HepG2 (cell line): ENCODE measurements at regions not wholly inside any gene's neighbourhood (a gene's known extent, or its start where the extent isn't known, plus 50 kb on each side); places are given as distances from the start of the nearest gene placed in this dataset.

Experiments used
- HES4 ChIP-seq: sonication (generic); formaldehyde crosslinking; IDR thresholded peaks from 2 replicates; pipeline ENCODE4 v1.9.0; 2021; ENCODE audit warnings: mild to moderate bottlenecking, missing genetic modification reagents, borderline replicate concordance
- HMGXB4 ChIP-seq, 2 experiments: sonication (generic) in 1 of 2; formaldehyde crosslinking in 1 of 2; IDR thresholded peaks; 2 replicates each; pipeline versions ENCODE4 v1.4.0 to v1.6.1; 2018 to 2020; ENCODE audit warnings: missing genetic modification reagents in 2 of 2, borderline replicate concordance in 1 of 2, low read depth in 1 of 2, mild to moderate bottlenecking in 1 of 2, missing biosample characterization in 1 of 2
- MTA1 ChIP-seq: sonication (generic); formaldehyde crosslinking; IDR thresholded peaks from 2 replicates; pipeline ENCODE4 v1.4.0; 2020; ENCODE audit warnings: missing genetic modification reagents, mild to moderate bottlenecking, borderline replicate concordance
- PRDM4 ChIP-seq: sonication (generic); formaldehyde crosslinking; IDR thresholded peaks from 2 replicates; pipeline ENCODE4 v1.9.0; 2021; ENCODE audit warnings: missing genetic modification reagents, borderline replicate concordance
- RNF2 ChIP-seq: fragments of 450-650 bp; conservative IDR thresholded peaks from 2 replicates; pipeline ENCODE4 v1.6.1; 2016; ENCODE audit warnings: low read depth
- TCF12 ChIP-seq, 2 experiments: fragments of 450-650 bp in 1 of 2; sonication (generic) in 1 of 2; formaldehyde crosslinking in 1 of 2; IDR thresholded peaks; 2 replicates each; pipeline versions ENCODE4 v1.6.1 to v1.8.0; 2017 to 2022; ENCODE audit warnings: antibody characterized with exemption in 1 of 2, mild to moderate bottlenecking in 1 of 2, missing genetic modification reagents in 1 of 2, moderate library complexity in 1 of 2
- ZBTB33 ChIP-seq: sonication (generic); formaldehyde crosslinking; IDR thresholded peaks from 2 replicates; pipeline ENCODE4 v1.4.0; 2020; ENCODE audit warnings: missing genetic modification reagents
- ZNF207 ChIP-seq: fragments of 450-650 bp; IDR thresholded peaks from 2 replicates; pipeline ENCODE4 v1.6.1; 2016; ENCODE audit warnings: antibody characterized with exemption, borderline replicate concordance
- ZNF256 ChIP-seq: sonication (generic); formaldehyde crosslinking; conservative IDR thresholded peaks from 2 replicates; pipeline ENCODE4 v1.4.0; 2020; ENCODE audit warnings: missing genetic modification reagents
- ZNF44 ChIP-seq: sonication (generic); formaldehyde crosslinking; IDR thresholded peaks from 2 replicates; pipeline ENCODE4 v1.5.1; 2020; ENCODE audit warnings: mild to moderate bottlenecking, missing genetic modification reagents
- ZNF557 ChIP-seq: sonication (generic); formaldehyde crosslinking; IDR thresholded peaks from 2 replicates; pipeline ENCODE4 v1.4.0; 2020; ENCODE audit warnings: missing genetic modification reagents
- ZNF605 ChIP-seq: sonication (generic); formaldehyde crosslinking; IDR thresholded peaks from 2 replicates; pipeline ENCODE4 v1.8.0; 2022; ENCODE audit warnings: mild to moderate bottlenecking, missing genetic modification reagents
- ZNF670 ChIP-seq: sonication (generic); formaldehyde crosslinking; IDR thresholded peaks from 2 replicates; pipeline ENCODE4 v1.8.0; 2022; ENCODE audit warnings: mild to moderate bottlenecking, missing genetic modification reagents, borderline replicate concordance
- TF ChIP-seq, protein P1 (sequence below): sonication (generic); formaldehyde crosslinking; IDR thresholded peaks from 2 replicates; pipeline ENCODE4 v1.5.0; 2020; ENCODE audit warnings: mild to moderate bottlenecking, missing genetic modification reagents, moderate library complexity
- TF ChIP-seq, protein P2 (sequence below): sonication (generic); formaldehyde crosslinking; IDR thresholded peaks from 2 replicates; pipeline ENCODE4 v1.4.0; 2020; ENCODE audit warnings: missing genetic modification reagents

GRCh38 chr4:68732653-68733466 lies 62.4 kb upstream of the UGT2B15 start (continued):
- TF ChIP-seq PRDM4 (no peak), ZNF605 (CRISPR knock-in tag) (no peak), HES4 (CRISPR knock-in tag) (no peak), ZBTB33 (CRISPR knock-in tag) (no peak), ZNF44 (no peak), TCF12 (IDR thresholded peaks at IDR 0.05) (no peak), TCF12 (CRISPR knock-in tag; IDR thresholded peaks at IDR 0.05) (peak; percentile 98), HMGXB4 (CRISPR knock-in tag; IDR thresholded peaks at IDR 0.05; ENCODE audit: borderline replicate concordance in 1 of 2, low read depth in 1 of 2) (peak in 1 of 2 experiments; percentile 48; a peak in 1 of 4 replicates), ZNF207 (no peak), ZNF557 (CRISPR knock-in tag) (0 out of 2 replicates have a peak, but pooled peaks have one; percentile 12), RNF2 (no peak), ZNF670 (CRISPR knock-in tag) (no peak), ZNF256 (no peak), MTA1 (CRISPR knock-in tag) (no peak; the same call in 1 of the 2 replicates)
- TF ChIP-seq, protein P1, sequence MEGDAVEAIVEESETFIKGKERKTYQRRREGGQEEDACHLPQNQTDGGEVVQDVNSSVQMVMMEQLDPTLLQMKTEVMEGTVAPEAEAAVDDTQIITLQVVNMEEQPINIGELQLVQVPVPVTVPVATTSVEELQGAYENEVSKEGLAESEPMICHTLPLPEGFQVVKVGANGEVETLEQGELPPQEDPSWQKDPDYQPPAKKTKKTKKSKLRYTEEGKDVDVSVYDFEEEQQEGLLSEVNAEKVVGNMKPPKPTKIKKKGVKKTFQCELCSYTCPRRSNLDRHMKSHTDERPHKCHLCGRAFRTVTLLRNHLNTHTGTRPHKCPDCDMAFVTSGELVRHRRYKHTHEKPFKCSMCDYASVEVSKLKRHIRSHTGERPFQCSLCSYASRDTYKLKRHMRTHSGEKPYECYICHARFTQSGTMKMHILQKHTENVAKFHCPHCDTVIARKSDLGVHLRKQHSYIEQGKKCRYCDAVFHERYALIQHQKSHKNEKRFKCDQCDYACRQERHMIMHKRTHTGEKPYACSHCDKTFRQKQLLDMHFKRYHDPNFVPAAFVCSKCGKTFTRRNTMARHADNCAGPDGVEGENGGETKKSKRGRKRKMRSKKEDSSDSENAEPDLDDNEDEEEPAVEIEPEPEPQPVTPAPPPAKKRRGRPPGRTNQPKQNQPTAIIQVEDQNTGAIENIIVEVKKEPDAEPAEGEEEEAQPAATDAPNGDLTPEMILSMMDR (CRISPR knock-in tag) = no peak
- TF ChIP-seq, protein P2, sequence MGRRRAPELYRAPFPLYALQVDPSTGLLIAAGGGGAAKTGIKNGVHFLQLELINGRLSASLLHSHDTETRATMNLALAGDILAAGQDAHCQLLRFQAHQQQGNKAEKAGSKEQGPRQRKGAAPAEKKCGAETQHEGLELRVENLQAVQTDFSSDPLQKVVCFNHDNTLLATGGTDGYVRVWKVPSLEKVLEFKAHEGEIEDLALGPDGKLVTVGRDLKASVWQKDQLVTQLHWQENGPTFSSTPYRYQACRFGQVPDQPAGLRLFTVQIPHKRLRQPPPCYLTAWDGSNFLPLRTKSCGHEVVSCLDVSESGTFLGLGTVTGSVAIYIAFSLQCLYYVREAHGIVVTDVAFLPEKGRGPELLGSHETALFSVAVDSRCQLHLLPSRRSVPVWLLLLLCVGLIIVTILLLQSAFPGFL = no peak
